HuH-7 (cell line): ENCODE measurements at regions not wholly inside any gene's neighbourhood (a gene's known extent, or its start where the extent isn't known, plus 50 kb on each side); places are given as distances from the start of the nearest gene placed in this dataset.
"Not testable (repeated sequence)": the region's sequence is repeated elsewhere in the genome, so short reads cannot be mapped to it uniquely, and the experiment has no call there.

ENCODE experiments used
- DNase-seq: peaks from one replicate; pipeline ENCODE4 v3.0.0; 2011; ENCODE audit warnings: low spot score

DNA sequence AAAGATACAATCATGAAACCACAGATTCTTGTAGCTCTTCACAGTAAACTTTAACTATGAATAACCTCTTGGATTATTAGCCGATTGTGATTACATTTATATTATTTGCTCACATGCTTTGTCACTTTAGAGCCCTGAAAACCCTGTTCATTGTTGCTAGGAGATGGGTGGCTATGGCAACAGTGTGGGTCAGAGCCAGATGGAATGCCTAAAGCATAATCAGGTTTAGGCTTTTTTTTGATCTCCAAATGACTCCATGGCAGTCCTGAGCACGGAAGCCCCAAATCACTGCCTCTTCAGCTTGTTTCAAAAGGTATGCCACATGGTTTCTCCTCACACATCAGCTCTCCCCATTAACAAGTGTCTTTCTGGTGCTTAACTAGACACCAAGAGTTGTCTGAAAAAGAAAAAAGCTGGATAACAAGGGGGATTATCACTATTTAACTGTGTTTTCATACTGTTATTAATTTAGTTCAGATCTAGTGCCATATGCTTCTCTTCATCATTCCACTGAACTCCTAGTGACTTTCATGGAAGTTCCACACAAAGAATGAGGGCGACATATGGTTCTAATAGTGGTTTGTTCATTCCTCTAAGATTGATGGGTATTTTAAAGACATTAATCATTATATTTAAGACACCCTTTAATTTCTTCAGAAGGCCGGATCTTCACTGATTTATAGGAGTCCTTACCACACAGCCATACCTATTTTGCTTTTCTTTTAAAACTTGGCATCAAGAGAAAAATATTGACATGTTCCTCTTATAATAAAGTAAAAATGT lies 88.8 kb upstream of the PAM start:
- no peak for DNase-seq

DNA sequence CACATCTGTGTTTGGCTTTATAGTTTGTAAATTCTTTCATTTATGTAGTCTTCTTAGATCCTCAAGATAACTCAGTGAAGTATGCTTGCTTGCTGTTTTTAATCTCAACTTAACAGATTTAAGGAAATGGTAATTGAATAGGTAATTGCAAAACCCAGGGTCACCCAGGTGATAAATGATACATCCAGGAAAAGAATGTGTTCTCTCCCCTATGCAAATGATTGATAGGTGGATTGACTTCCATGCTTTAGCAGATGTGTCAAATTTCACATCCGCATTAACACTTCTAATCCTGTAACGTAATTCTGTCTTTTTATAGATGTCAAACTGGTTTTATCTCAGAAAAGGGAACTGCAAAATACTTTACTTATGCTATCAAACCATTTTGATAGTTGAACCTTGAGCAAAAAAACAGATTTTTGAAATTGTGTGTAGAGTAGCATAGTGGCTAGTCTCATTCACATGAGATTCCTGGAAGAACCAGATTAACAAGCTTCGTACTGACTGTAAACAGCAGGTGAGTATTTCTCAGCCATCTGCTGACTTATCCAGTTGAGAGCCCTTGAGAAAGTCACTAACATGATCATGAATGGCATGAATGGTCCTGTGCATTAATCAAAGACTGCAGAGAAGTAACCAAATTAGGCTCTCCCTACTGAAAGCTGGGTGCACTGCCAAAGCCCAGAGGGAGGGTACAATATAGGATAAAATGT lies 86.7 kb upstream of the PAM start:
- DNase-seq = no peak

DNA sequence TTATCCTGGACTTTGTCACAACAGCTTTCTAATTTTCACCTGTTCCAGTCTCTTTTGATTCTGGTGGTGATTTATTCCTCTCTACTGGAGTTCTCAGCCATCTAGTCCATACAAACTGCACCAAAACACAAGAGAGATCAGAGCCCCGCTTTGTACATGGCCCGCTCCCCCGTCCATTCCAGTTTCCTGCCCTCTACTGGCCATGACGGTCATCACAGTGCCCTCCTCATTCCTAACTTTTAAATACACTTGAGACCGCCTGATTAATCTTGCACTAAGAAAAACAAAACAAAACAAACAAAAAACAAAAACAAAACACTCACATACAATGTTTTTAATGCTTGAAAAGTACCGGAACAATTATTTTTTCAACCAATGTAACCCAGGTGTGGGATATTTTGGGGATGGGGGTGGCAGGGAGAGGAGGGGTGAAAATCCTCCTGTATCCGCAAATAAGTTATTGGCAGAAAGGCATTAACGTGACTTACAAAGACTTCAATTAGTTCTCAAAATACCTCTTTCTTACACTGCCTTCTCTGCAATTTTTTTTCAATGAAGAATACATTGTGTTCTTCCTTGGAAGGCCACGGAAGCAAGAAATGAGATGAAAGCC lies 84.8 kb upstream of the PAM start:
- peak; percentile 42 for DNase-seq

- not testable (repeated sequence) for DNase-seq
Measured at GRCh38 chr5:102671033-102671734, 83.9 kb upstream of the PAM start.

DNA sequence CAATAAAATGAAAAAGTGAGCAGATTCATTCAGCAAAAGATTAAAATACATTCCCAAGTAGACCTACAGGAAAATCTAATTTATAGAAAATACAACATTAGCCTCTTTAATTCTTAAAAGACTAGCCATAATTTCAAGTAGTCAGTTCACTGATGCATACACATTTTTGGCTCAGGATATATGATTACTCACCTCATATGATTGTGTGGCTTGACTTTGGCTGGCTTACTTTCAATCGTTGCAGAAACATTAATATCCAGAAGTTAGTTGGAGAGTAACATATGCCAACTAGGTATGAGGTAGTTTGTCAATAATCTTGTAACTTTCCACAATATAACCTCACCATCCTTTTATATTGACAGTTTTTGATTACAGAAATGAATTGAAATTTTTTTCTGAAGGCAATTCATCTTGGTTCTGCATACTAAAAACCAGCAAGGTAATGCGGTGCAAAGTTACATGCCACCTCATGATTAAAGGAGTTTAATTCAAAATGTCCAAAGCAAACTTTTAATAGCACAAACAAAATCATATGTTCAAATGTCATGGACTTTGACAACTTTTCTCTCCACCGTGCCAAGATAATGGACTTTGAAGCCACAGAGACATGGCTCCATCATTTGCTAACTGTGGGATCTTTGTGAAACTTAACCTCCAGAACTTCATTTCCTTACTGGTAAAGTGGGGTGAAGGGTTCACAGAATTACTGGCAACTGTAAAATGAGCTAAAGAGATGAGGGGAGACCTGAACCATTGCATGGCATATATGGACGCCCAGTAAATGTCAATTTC lies 76.6 kb upstream of the PAM start:
- no peak for DNase-seq

- DNase-seq = peak; percentile 49
Measured at GRCh38 chr5:102681403-102681983, 73.6 kb upstream of the PAM start.

DNA sequence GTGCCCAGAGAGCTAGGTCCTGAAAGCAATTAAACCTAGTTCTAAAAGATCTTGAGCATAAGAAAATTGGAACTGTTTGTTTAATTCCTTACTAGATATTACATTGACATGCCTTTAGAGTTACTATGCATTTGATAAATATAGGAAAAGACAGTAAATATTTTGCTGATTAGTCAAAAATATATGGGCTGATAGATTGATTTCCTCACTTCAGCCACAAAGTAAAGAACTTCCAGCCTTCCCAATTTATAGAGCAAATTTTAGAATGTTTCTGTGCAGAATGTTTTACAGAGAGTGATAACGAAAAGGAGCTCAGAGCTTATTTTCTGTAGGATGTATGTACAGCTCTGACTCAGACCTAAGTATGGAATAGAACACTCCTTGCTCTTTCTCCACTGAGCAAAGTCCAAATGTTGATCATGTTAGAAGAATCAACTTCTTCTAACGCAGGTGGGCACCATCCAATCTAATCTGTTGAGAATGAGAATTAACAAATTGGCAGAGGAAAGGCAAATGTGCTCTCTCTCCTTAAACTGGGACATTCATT lies 72.9 kb upstream of the PAM start:
- DNase-seq = no peak

DNA sequence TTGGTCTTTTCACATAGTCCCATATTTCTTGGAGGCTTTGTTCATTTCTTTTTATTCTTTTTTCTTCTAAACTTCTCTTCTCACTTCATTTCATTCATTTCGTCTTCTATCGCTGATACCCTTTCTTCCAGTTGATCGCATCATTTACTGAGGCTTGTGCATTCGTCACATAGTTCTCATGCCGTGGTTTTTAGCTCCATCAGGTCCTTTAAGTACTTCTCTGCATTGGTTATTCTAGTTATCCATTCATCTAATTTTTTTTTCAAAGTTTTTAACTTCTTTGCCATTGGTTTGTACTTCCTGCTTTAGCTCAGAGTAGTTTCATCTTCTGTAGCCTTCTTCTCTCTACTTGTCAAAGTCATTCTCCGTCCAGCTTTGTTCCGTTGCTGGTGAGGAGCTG lies 67.0 kb upstream of the PAM start:
- DNase-seq = not testable (repeated sequence)

DNA sequence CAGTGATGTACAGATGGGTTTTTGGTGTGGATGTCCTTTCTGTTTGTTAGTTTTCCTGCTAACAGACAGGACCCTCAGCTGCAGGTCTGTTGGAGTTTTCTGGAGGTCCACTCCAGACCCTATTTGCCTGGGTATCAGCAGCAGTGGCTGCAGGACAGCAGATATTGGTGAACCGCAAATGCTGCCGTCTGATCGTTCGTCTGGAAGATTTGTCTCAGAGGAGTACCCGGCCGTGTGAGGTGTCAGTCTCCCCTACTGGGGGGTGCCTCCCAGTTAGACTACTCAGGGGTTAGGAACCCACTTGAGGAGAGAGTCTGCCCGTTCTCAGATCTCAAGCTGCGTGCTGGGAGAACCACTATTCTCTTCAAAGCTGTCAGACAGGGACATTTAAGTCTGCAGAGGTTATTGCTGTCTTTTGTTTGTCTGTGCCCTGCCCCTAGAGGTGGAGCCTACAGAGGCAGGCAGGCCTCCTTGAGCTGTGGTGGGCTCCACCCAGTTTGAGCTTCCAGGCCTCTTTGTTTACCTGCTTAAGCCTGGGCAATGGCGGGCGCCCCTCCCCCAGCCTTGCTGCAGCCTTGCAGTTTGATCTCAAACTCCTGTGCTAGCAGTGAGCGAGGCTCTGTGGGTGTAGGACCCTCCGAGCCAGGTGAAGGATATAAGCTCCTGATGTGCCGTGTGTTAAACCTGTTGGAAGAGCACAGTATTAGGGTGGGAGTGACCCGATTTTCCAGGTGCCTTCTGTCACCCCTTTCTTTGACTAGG lies 66.3 kb upstream of the PAM start:
- DNase-seq = not testable (repeated sequence)

DNA sequence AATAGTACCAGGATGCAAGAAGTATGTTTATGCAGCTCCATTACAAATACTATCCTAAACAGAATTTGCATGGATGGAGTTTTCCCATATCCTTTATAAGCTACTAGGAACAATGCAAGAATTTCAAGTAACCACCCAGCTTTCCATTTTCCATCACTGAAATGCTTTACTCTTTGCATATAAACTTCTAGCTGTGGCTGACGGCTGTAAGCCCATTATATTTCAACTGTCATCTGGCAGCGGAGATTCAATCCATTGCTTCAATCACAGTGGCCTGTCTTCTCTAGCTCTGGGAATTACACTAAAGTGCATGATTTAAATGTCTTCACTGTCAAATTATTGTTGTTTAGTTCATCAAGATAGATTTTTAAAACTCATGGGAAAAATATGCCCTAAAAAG lies 64.2 kb upstream of the PAM start:
- no peak for DNase-seq

DNA sequence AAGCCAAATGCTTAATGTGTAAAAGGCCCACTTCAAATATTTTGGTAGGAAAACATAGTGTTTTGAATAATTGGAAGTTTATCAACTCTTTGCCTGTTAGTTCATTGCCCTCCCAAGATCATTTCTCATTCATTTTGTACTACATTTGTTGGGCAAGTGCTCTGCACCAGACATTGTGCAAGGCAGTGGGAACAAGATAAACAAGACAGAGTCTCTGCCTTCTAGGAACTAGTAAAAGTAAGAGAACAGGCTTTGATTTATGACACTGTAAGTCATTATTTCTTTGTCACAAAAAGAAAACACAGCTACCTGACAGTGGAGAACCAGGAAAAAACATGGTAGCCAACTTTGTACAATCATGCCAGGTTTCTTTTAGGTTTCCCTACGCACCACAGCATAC lies 63.7 kb upstream of the PAM start:
- no peak for DNase-seq

DNA sequence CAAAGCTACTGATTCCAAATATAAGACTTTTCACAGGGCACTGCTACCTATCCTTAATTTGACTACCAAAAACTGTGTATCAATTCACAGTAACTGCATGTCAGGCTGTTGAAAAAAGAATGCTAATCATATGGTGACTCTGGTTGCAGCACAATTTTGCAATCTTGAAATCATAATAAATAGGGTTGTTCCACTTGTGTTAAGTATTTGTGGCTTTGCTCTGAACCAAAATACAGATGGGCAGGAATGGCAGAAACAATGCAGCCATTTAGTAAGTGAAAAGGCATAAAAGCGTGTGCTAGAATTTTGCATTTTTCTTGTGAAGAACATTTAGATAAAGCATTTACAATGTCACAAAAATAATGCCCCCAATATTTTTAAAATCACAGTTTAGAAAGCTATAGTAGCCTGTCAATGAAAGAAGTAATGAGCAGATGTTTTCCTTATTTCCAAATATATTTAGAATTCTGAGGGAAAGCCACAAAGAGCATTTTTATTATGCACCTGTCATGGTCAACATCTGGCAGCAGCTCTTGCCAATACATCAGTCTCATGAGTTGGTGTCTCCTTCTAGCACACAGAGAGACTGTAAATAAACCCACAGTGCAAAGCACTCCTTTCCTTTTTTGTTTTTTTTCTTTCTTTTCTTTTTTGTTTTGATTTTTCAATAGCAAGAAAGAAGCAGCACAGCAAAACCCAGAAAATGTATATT lies 54.8 kb upstream of the PAM start:
- no peak for DNase-seq

- DNase-seq = no peak
Measured at GRCh38 chr5:102700916-102701315, 54.2 kb upstream of the PAM start.

- no peak for DNase-seq
Measured at GRCh38 chr5:102701748-102702147, 53.4 kb upstream of the PAM start.
